ENCODE measurements at regions not wholly inside any gene's neighbourhood (a gene's known extent, or its start where the extent isn't known, plus 50 kb on each side); places are given as distances from the start of the nearest gene placed in this dataset.

- Histone ChIP-seq H3K36me3 (no peaks in the 10 kb centered on the region), H3K9me3 (no peaks in the 10 kb centered on the region), H3K27ac (no peak overlapping the region), H3K4me3 (no peak overlapping the region), H3K27me3 (no peaks in the 10 kb centered on the region), H3K4me1 (peaks cover 2% of the 10 kb centered on the region)
- ATAC-seq = no peak
- DNase-seq = no peak
- TF ChIP-seq CTCF (IDR thresholded peaks at IDR 0.05) = no peak
- intact Hi-C loops (cut with DNase I) = no loop called here
These were observed 161.2 kb downstream of the TMX1 start for GRCh38 chr14:51401272-51401671.

GRCh38 chr14:51401756-51402155 is 161.7 kb downstream of the TMX1 start:
- H3K36me3 ChIP-seq = no peaks in the 10 kb centered on the region
- peaks cover 1% of the 10 kb centered on the region for H3K4me1 ChIP-seq
- no peaks in the 10 kb centered on the region for H3K9me3 ChIP-seq
- no peak overlapping the region for H3K4me3 ChIP-seq
- ATAC-seq (no peak), DNase-seq (no peak)
- no peaks in the 10 kb centered on the region for H3K27me3 ChIP-seq
- TF ChIP-seq CTCF (IDR thresholded peaks at IDR 0.05) = no peak
- H3K27ac ChIP-seq = no peak overlapping the region
- intact Hi-C loops (cut with DNase I) = no loop called here

GRCh38 chr14:51410897-51411296 is 170.8 kb downstream of the TMX1 start:
- Histone ChIP-seq H3K4me3 (no peak overlapping the region), H3K4me1 (no peaks in the 10 kb centered on the region), H3K27me3 (no peaks in the 10 kb centered on the region), H3K27ac (no peak overlapping the region), H3K9me3 (no peaks in the 10 kb centered on the region), H3K36me3 (no peaks in the 10 kb centered on the region)
- TF ChIP-seq CTCF (IDR thresholded peaks at IDR 0.05) = no peak
- ATAC-seq (no peak), DNase-seq (no peak)
- intact Hi-C loops (cut with DNase I) = no loop called here

- intact Hi-C loops (cut with DNase I) = no loop called here
- H3K4me3 ChIP-seq = no peak overlapping the region
- no peak for DNase-seq
- H3K27ac ChIP-seq = no peak overlapping the region
- ATAC-seq = no peak
- no peaks in the 10 kb centered on the region for H3K4me1 ChIP-seq
- no peaks in the 10 kb centered on the region for H3K36me3 ChIP-seq
- H3K27me3 ChIP-seq = no peaks in the 10 kb centered on the region
- H3K9me3 ChIP-seq = no peaks in the 10 kb centered on the region
- TF ChIP-seq CTCF (IDR thresholded peaks at IDR 0.05) = no peak
These were observed 179.6 kb downstream of the TMX1 start for GRCh38 chr14:51419685-51420084.

- no peaks in the 10 kb centered on the region for H3K9me3 ChIP-seq
- no peaks in the 10 kb centered on the region for H3K27me3 ChIP-seq
- TF ChIP-seq CTCF (IDR thresholded peaks at IDR 0.05) = no peak
- H3K4me3 ChIP-seq = no peak overlapping the region
- no peaks in the 10 kb centered on the region for H3K36me3 ChIP-seq
- ATAC-seq (no peak), DNase-seq (no peak)
- no peak overlapping the region for H3K27ac ChIP-seq
- no peaks in the 10 kb centered on the region for H3K4me1 ChIP-seq
- intact Hi-C loops (cut with DNase I) = no loop called here
These were observed 182.7 kb downstream of the TMX1 start for GRCh38 chr14:51422704-51423103.

GRCh38 chr14:51424041-51424440 is 184.0 kb downstream of the TMX1 start:
- Histone ChIP-seq H3K27me3 (no peaks in the 10 kb centered on the region), H3K4me3 (no peak overlapping the region), H3K36me3 (no peaks in the 10 kb centered on the region), H3K4me1 (no peaks in the 10 kb centered on the region), H3K9me3 (no peaks in the 10 kb centered on the region), H3K27ac (no peak overlapping the region)
- ATAC-seq = no peak
- no peak for TF ChIP-seq CTCF (IDR thresholded peaks at IDR 0.05)
- no peak for DNase-seq
- intact Hi-C loops (cut with DNase I) = no loop called here
